Stomach (tissue), 4 donors: ENCODE measurements at regions not wholly inside any gene's neighbourhood (a gene's known extent, or its start where the extent isn't known, plus 50 kb on each side); places are given as distances from the start of the nearest gene placed in this dataset.

Experiments used
- CTCF ChIP-seq, 7 experiments: fragments of 450-650 bp in 4 of 7; fragments of 200-600 bp in 3 of 7; sonication (generic) in 3 of 7; IDR thresholded peaks; one replicate each; pipeline ENCODE4 v1.5.1; 2016 to 2019; ENCODE audit warnings: antibody characterized with exemption in 7 of 7, control low read depth in 2 of 7, mild to moderate bottlenecking in 1 of 7
- EP300 ChIP-seq: sonication (generic); formaldehyde crosslinking; IDR thresholded peaks from one replicate; pipeline ENCODE4 v1.6.1; 2017; ENCODE audit warnings: antibody characterized with exemption
- POLR2A ChIP-seq, 4 donors: fragments of 450-650 bp; IDR thresholded peaks; one replicate each; pipeline ENCODE4 v1.6.1; 2016; ENCODE audit warnings: antibody characterized with exemption in 4 of 4, control low read depth in 2 of 4, mild to moderate bottlenecking in 1 of 4, moderate library complexity in 1 of 4

GRCh38 chr6:139553916-139554315, 179.5 kb upstream of the CITED2 start:
- TF ChIP-seq EP300 (no peak), CTCF (IDR thresholded peaks at IDR 0.05) (no peak), POLR2A (IDR thresholded peaks at IDR 0.05) (no peak)
